ENCODE measurements at regions not wholly inside any gene's neighbourhood (a gene's known extent, or its start where the extent isn't known, plus 50 kb on each side); places are given as distances from the start of the nearest gene placed in this dataset.

- TF ChIP-seq, protein P1, sequence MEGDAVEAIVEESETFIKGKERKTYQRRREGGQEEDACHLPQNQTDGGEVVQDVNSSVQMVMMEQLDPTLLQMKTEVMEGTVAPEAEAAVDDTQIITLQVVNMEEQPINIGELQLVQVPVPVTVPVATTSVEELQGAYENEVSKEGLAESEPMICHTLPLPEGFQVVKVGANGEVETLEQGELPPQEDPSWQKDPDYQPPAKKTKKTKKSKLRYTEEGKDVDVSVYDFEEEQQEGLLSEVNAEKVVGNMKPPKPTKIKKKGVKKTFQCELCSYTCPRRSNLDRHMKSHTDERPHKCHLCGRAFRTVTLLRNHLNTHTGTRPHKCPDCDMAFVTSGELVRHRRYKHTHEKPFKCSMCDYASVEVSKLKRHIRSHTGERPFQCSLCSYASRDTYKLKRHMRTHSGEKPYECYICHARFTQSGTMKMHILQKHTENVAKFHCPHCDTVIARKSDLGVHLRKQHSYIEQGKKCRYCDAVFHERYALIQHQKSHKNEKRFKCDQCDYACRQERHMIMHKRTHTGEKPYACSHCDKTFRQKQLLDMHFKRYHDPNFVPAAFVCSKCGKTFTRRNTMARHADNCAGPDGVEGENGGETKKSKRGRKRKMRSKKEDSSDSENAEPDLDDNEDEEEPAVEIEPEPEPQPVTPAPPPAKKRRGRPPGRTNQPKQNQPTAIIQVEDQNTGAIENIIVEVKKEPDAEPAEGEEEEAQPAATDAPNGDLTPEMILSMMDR (IDR thresholded peaks at IDR 0.05) = no peak
- TF ChIP-seq MEF2A (IDR thresholded peaks at IDR 0.05; ENCODE audit: borderline replicate concordance, low read depth) = no peak
- no peak for TF ChIP-seq RAD21 (IDR thresholded peaks at IDR 0.05; ENCODE audit: low read length)
- no peak for TF ChIP-seq TCF12 (IDR thresholded peaks at IDR 0.05)
Observed at GRCh38 chr2:139864821-139865302, 1084.7 kb upstream of the NXPH2 start.

Measured in SK-N-SH (cell line).